ENCODE measurements at regions not wholly inside any gene's neighbourhood (a gene's known extent, or its start where the extent isn't known, plus 50 kb on each side); places are given as distances from the start of the nearest gene placed in this dataset.

DNA sequence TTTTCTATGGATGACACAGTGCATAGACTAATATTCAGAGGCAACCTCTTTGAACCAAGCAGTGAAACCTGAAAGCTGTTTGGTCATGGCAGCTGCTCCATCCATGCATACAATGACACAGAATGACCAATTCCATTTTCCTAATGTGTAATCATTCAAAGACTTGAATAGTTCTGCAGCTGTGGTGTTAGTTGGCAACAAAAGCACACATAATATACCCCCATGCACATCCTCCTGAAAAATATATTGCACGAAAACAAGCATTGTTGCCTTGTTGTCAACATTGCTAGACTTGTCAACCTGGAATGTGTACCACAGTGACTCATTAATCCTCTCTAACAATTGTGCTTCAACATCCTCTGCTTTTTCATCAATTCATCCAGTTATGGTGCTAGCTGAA is 71.0 kb upstream of the SEMA6A start (continued):
- TF ChIP-seq BHLHE40 (IDR thresholded peaks at IDR 0.05; ENCODE audit: borderline replicate concordance in 1 of 2, low read depth in 2 of 2, low read length in 1 of 2) (0 out of 4 replicates have a peak, but pooled peaks of 1 of the 2 experiments have one; percentile 5), NRF1 (conservative IDR thresholded peaks at IDR 0.05; ENCODE audit: low read depth, low read length) (no peak), YY1 (IDR thresholded peaks at IDR 0.05; ENCODE audit: low read depth, low read length) (no peak), IRF4 (IDR thresholded peaks at IDR 0.05; ENCODE audit: low read depth, low read length) (peak; percentile 50; the same call in 1 of the 2 replicates), WRNIP1 (IDR thresholded peaks at IDR 0.05; ENCODE audit: borderline replicate concordance, low read depth, low read length) (no peak), SREBF2 (IDR thresholded peaks at IDR 0.05; ENCODE audit: low read length) (no peak), FOXM1 (IDR thresholded peaks at IDR 0.05; ENCODE audit: low read depth, low read length) (peak; percentile 72; the same call in 1 of the 2 replicates), STAT3 (IDR thresholded peaks at IDR 0.05; ENCODE audit: low read depth, low read length) (no peak), KAT2A (conservative IDR thresholded peaks at IDR 0.05; ENCODE audit: control insufficient read depth, low read depth, low read length) (no peak), SMC3 (IDR thresholded peaks at IDR 0.05; ENCODE audit: borderline replicate concordance, low read length) (no peak), IKZF2 (IDR thresholded peaks at IDR 0.05) (peak in 1 of 2 experiments; percentile 10; a peak in 2 of 4 replicates), RCOR1 (conservative IDR thresholded peaks at IDR 0.05; ENCODE audit: low read depth, low read length) (no peak), CHD1 (IDR thresholded peaks at IDR 0.05; ENCODE audit: low read depth, low read length) (no peak), HDAC6 (IDR thresholded peaks at IDR 0.05; ENCODE audit: unreplicated experiment) (no peak), NR2F1 (conservative IDR thresholded peaks at IDR 0.05) (no peak), ZNF207 (IDR thresholded peaks at IDR 0.05; ENCODE audit: borderline replicate concordance) (no peak)
- TF ChIP-seq, protein P1, sequence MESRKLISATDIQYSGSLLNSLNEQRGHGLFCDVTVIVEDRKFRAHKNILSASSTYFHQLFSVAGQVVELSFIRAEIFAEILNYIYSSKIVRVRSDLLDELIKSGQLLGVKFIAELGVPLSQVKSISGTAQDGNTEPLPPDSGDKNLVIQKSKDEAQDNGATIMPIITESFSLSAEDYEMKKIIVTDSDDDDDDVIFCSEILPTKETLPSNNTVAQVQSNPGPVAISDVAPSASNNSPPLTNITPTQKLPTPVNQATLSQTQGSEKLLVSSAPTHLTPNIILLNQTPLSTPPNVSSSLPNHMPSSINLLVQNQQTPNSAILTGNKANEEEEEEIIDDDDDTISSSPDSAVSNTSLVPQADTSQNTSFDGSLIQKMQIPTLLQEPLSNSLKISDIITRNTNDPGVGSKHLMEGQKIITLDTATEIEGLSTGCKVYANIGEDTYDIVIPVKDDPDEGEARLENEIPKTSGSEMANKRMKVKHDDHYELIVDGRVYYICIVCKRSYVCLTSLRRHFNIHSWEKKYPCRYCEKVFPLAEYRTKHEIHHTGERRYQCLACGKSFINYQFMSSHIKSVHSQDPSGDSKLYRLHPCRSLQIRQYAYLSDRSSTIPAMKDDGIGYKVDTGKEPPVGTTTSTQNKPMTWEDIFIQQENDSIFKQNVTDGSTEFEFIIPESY (IDR thresholded peaks at IDR 0.05): no peak
- TF ChIP-seq, protein P2, sequence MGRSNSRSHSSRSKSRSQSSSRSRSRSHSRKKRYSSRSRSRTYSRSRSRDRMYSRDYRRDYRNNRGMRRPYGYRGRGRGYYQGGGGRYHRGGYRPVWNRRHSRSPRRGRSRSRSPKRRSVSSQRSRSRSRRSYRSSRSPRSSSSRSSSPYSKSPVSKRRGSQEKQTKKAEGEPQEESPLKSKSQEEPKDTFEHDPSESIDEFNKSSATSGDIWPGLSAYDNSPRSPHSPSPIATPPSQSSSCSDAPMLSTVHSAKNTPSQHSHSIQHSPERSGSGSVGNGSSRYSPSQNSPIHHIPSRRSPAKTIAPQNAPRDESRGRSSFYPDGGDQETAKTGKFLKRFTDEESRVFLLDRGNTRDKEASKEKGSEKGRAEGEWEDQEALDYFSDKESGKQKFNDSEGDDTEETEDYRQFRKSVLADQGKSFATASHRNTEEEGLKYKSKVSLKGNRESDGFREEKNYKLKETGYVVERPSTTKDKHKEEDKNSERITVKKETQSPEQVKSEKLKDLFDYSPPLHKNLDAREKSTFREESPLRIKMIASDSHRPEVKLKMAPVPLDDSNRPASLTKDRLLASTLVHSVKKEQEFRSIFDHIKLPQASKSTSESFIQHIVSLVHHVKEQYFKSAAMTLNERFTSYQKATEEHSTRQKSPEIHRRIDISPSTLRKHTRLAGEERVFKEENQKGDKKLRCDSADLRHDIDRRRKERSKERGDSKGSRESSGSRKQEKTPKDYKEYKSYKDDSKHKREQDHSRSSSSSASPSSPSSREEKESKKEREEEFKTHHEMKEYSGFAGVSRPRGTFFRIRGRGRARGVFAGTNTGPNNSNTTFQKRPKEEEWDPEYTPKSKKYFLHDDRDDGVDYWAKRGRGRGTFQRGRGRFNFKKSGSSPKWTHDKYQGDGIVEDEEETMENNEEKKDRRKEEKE (IDR thresholded peaks at IDR 0.05): no peak
- TF ChIP-seq, protein P3, sequence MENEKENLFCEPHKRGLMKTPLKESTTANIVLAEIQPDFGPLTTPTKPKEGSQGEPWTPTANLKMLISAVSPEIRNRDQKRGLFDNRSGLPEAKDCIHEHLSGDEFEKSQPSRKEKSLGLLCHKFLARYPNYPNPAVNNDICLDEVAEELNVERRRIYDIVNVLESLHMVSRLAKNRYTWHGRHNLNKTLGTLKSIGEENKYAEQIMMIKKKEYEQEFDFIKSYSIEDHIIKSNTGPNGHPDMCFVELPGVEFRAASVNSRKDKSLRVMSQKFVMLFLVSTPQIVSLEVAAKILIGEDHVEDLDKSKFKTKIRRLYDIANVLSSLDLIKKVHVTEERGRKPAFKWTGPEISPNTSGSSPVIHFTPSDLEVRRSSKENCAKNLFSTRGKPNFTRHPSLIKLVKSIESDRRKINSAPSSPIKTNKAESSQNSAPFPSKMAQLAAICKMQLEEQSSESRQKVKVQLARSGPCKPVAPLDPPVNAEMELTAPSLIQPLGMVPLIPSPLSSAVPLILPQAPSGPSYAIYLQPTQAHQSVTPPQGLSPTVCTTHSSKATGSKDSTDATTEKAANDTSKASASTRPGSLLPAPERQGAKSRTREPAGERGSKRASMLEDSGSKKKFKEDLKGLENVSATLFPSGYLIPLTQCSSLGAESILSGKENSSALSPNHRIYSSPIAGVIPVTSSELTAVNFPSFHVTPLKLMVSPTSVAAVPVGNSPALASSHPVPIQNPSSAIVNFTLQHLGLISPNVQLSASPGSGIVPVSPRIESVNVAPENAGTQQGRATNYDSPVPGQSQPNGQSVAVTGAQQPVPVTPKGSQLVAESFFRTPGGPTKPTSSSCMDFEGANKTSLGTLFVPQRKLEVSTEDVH (IDR thresholded peaks at IDR 0.05; ENCODE audit: low read depth, partially characterized antibody): no peak
- TF ChIP-seq, protein P4, sequence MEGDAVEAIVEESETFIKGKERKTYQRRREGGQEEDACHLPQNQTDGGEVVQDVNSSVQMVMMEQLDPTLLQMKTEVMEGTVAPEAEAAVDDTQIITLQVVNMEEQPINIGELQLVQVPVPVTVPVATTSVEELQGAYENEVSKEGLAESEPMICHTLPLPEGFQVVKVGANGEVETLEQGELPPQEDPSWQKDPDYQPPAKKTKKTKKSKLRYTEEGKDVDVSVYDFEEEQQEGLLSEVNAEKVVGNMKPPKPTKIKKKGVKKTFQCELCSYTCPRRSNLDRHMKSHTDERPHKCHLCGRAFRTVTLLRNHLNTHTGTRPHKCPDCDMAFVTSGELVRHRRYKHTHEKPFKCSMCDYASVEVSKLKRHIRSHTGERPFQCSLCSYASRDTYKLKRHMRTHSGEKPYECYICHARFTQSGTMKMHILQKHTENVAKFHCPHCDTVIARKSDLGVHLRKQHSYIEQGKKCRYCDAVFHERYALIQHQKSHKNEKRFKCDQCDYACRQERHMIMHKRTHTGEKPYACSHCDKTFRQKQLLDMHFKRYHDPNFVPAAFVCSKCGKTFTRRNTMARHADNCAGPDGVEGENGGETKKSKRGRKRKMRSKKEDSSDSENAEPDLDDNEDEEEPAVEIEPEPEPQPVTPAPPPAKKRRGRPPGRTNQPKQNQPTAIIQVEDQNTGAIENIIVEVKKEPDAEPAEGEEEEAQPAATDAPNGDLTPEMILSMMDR (IDR thresholded peaks at IDR 0.05 in 2 of 3, conservative IDR thresholded peaks at IDR 0.05 in 1 of 3; ENCODE audit: control insufficient read depth in 2 of 3, extremely low read depth in 1 of 3, insufficient read depth in 1 of 3, low read depth in 3 of 3, low read length in 3 of 3): no peak

All from GM12878 (cell line).